A549 (cell line): ENCODE measurements at regions not wholly inside any gene's neighbourhood (a gene's known extent, or its start where the extent isn't known, plus 50 kb on each side); places are given as distances from the start of the nearest gene placed in this dataset.

Experiments
- ATAC-seq, 2 experiments: fragments of 200-7000 bp in 1 of 2; fragments of >200 bp in 1 of 2; cut with Nextera tagmentation in 1 of 2; cut with Tn5 transposase in 1 of 2; 3 replicates each; pipeline versions ENCODE4 v1.8.0 to v1.9.1; 2018 to 2020; ENCODE audit warnings: mild to moderate bottlenecking in 1 of 2, moderate library complexity in 1 of 2
- CTCF ChIA-PET: fragments of 300-600 bp; sonication (Branson Sonifier 250); formaldehyde crosslinking; extraction: SDS; loops from one replicate; lab custom pipeline; 2021; ENCODE audit warnings: antibody characterized with exemption, inconsistent platforms; lab: Yijun Ruan, JAX
- POLR2A ChIA-PET: fragments of 350-600 bp; formaldehyde crosslinking; extraction: SDS; loops from one replicate; lab custom pipeline; 2021; ENCODE audit warnings: antibody characterized with exemption, inconsistent platforms; lab: Yijun Ruan, JAX
- DNase-seq, 2 experiments: peaks; one replicate each; pipeline versions ENCODE4 v3.0.0 to v3.0.0-alpha.2; 2011 to 2016; ENCODE audit warnings: low read depth in 1 of 2, low spot score in 1 of 2
- FAIRE-seq: peaks from 2 replicates; lab custom pipeline; 2011; peaks lifted over from hg19 to GRCh38; lab: Jason Lieb, UNC
- H3K27ac ChIP-seq, 2 experiments: fragments of >200 bp; sonication (Bioruptor Twin); formaldehyde crosslinking; 3 replicates each; pipeline ENCODE4 v1.5.1; 2016 to 2017
- H3K4me1 ChIP-seq: fragments of >200 bp; sonication (Bioruptor Twin); formaldehyde crosslinking; 3 replicates; pipeline ENCODE4 v1.6.1; 2016
- H3K4me2 ChIP-seq: fragments of >200 bp; sonication (Bioruptor Twin); formaldehyde crosslinking; 3 replicates; pipeline ENCODE4 v1.6.1; 2016
- H3K4me3 ChIP-seq: fragments of >200 bp; sonication (Bioruptor Twin); formaldehyde crosslinking; 3 replicates; pipeline ENCODE4 v1.5.1; 2016
- H3K9me3 ChIP-seq: fragments of >200 bp; sonication (Bioruptor Twin); formaldehyde crosslinking; 3 replicates; pipeline ENCODE4 v1.6.1; 2016
- ATOH8 ChIP-seq: fragments of 250-450 bp; sonication (Bioruptor Pico); IDR thresholded peaks from 2 replicates; pipeline ENCODE4 v1.5.0; 2020; ENCODE audit warnings: low read depth, mild to moderate bottlenecking, moderate library complexity
- CBX2 ChIP-seq: fragments of 200-600 bp; sonication (generic); IDR thresholded peaks from 2 replicates; pipeline ENCODE4 v1.6.1; 2016; ENCODE audit warnings: low read depth, mild to moderate bottlenecking, borderline replicate concordance
- CTCF ChIP-seq: fragments of >200 bp; sonication (Bioruptor Twin); formaldehyde crosslinking; IDR thresholded peaks from 3 replicates; pipeline ENCODE4 v1.5.1; 2016
- EHF ChIP-seq: fragments of 250-450 bp; sonication (Bioruptor Pico); IDR thresholded peaks from 2 replicates; pipeline ENCODE4 v1.5.0; 2020; ENCODE audit warnings: mild to moderate bottlenecking
- EHMT2 ChIP-seq: fragments of 200-600 bp; sonication (generic); IDR thresholded peaks from 2 replicates; pipeline ENCODE4 v1.6.1; 2016; ENCODE audit warnings: antibody characterized with exemption, low read depth, mild to moderate bottlenecking, moderate library complexity
- GATA3 ChIP-seq: IDR thresholded peaks from 2 replicates; pipeline ENCODE4 v1.6.1; 2012; ENCODE audit warnings: borderline replicate concordance
- HOXA7 ChIP-seq: fragments of 250-450 bp; sonication (Bioruptor Pico); IDR thresholded peaks from 2 replicates; pipeline ENCODE4 v1.5.0; 2020; ENCODE audit warnings: mild to moderate bottlenecking, moderate library complexity
- HOXB5 ChIP-seq: fragments of 250-450 bp; sonication (Bioruptor Pico); IDR thresholded peaks from 2 replicates; pipeline ENCODE4 v1.5.0; 2020; ENCODE audit warnings: mild to moderate bottlenecking, moderate library complexity
- KDM1A ChIP-seq: fragments of 200-600 bp; sonication (generic); IDR thresholded peaks from 2 replicates; pipeline ENCODE4 v1.6.1; 2016; ENCODE audit warnings: low read depth, mild to moderate bottlenecking
- MAZ ChIP-seq: fragments of 150-350 bp; IDR thresholded peaks from 2 replicates; pipeline ENCODE4 v1.6.1; 2014; ENCODE audit warnings: antibody characterized with exemption, low read depth, low read length, borderline replicate concordance
- MYC ChIP-seq: IDR thresholded peaks from 2 replicates; pipeline ENCODE4 v1.6.1; 2012; ENCODE audit warnings: mild to moderate bottlenecking, inconsistent platforms, low read length, improper control_type of control experiment, borderline replicate concordance
- RARB ChIP-seq: fragments of 250-450 bp; sonication (Bioruptor Pico); IDR thresholded peaks from 2 replicates; pipeline ENCODE4 v1.8.0; 2021; ENCODE audit warnings: mild to moderate bottlenecking, moderate library complexity
- TFCP2L1 ChIP-seq: fragments of 250-450 bp; sonication (Bioruptor Pico); IDR thresholded peaks from 2 replicates; pipeline ENCODE4 v1.5.0; 2021; ENCODE audit warnings: mild to moderate bottlenecking
- ZFP36 ChIP-seq: fragments of 450-650 bp; IDR thresholded peaks from 2 replicates; pipeline ENCODE4 v1.6.1; 2014; ENCODE audit warnings: borderline replicate concordance; ENCODE audit not compliant: partially characterized antibody
- WGBS: methylation state at CpG from one replicate; pipeline ENCODE4 v1.1.6; 2017; ENCODE audit errors: missing lambda C conversion rate; 5-methylcytosine and 5-hydroxymethylcytosine counted together
- TF ChIP-seq, protein P1 (sequence below): IDR thresholded peaks from 2 replicates; pipeline ENCODE4 v1.6.1; 2012; ENCODE audit warnings: low read depth, borderline replicate concordance
- TF ChIP-seq, protein P2 (sequence below): fragments of 150-350 bp; IDR thresholded peaks from 2 replicates; pipeline ENCODE4 v1.6.1; 2014; ENCODE audit warnings: low read depth, mild to moderate bottlenecking, low read length

DNA sequence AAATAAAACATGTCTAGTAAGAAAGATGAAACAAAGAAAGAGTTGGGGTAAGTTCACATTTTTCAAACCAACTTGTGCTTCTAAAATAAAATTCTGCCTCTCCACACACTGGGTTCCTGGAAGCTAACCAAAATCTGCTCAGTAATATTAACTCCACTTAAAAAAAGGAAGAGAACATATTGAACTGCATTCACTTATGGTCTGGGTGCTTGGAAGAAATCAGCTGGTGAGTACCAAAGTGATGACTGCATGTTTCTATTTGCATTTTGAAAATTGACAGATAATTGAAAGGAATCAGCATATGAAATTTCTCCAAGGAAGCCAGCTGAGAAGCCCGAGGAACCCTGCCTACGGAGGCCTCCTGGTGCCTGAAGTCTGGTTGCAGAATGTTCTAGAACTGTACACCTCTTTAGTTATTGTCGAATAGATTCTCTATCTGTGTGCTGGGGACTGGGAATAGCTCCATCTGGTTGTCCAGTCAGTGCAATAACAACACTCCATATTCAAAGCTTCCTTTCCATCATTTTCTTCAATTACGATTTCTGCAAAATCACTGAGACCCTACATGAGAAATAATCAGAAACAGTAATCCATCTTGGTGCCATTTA, 836.1 kb downstream of the VRK1 start:
- FAIRE-seq = no peak
- H3K4me1 ChIP-seq = no peaks in the 10 kb centered on the region
- POLR2A ChIA-PET = no interaction called here
- CTCF ChIA-PET = interaction anchor here (0.8 kb wide), 1 partner anchor 448 kb away, joined by 4 read pairs; no protein-coding TSS in a partner anchor
- TF ChIP-seq RARB (CRISPR knock-in tag) (no peak), HOXA7 (CRISPR knock-in tag) (no peak), ATOH8 (CRISPR knock-in tag) (no peak), GATA3 (no peak)
- TF ChIP-seq, all 56 proteins: peak for 0
- Histone ChIP-seq H3K9me3 (no peaks in the 10 kb centered on the region), H3K4me2 (no peak overlapping the region), H3K4me3 (no peak overlapping the region), H3K27ac (no peak overlapping the region)
- ATAC-seq (no peak), DNase-seq (no peak)
- WGBS = 24% methylated on average over 4 of the region's 4 CpGs

GRCh38 chr14:97634751-97635150, 837.6 kb downstream of the VRK1 start:
- peak overlapping the region; percentile 2; the same call in 1 of the 3 replicates for H3K4me3 ChIP-seq
- ATAC-seq (peak; percentile 39 to 42; a peak in 1 of 6 replicates), FAIRE-seq (no peak), DNase-seq (peak in 1 of 2 experiments; percentile 11)
- WGBS = 17% methylated on average over 13 of the region's 13 CpGs
- POLR2A ChIA-PET = no interaction called here
- H3K4me2 ChIP-seq = peak overlapping the region; percentile 51
- no peaks in the 10 kb centered on the region for H3K4me1 ChIP-seq
- no peak for TF ChIP-seq KDM1A
- no peak for TF ChIP-seq ZFP36
- no peak for TF ChIP-seq HOXB5
- TF ChIP-seq, protein P1, sequence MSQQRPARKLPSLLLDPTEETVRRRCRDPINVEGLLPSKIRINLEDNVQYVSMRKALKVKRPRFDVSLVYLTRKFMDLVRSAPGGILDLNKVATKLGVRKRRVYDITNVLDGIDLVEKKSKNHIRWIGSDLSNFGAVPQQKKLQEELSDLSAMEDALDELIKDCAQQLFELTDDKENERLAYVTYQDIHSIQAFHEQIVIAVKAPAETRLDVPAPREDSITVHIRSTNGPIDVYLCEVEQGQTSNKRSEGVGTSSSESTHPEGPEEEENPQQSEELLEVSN = no peak
- TF ChIP-seq, protein P2, sequence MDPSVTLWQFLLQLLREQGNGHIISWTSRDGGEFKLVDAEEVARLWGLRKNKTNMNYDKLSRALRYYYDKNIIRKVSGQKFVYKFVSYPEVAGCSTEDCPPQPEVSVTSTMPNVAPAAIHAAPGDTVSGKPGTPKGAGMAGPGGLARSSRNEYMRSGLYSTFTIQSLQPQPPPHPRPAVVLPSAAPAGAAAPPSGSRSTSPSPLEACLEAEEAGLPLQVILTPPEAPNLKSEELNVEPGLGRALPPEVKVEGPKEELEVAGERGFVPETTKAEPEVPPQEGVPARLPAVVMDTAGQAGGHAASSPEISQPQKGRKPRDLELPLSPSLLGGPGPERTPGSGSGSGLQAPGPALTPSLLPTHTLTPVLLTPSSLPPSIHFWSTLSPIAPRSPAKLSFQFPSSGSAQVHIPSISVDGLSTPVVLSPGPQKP = no peak
- no peak for TF ChIP-seq EHF (CRISPR knock-in tag)
- no peak for TF ChIP-seq MAZ
- TF ChIP-seq CBX2 = no peak
- TF ChIP-seq TFCP2L1 (CRISPR knock-in tag) = no peak
- TF ChIP-seq RARB (CRISPR knock-in tag) = no peak
- no peak overlapping the region for H3K27ac ChIP-seq
- H3K9me3 ChIP-seq = no peaks in the 10 kb centered on the region
- CTCF ChIA-PET = no interaction called here

- CTCF ChIA-PET = no interaction called here
Measured at GRCh38 chr14:97638864-97639263, 841.7 kb downstream of the VRK1 start.

More at GRCh38 chr14:97638864-97639263, 841.7 kb downstream of the VRK1 start:
- POLR2A ChIA-PET = no interaction called here
- 6% methylated on average over 3 of the region's 3 CpGs for WGBS
- no peak overlapping the region for H3K27ac ChIP-seq
- no peaks in the 10 kb centered on the region for H3K4me1 ChIP-seq
- FAIRE-seq (no peak), DNase-seq (no peak), ATAC-seq (no peak)
- TF ChIP-seq CTCF = no peak
- TF ChIP-seq CBX2 = no peak
- no peak for TF ChIP-seq EHMT2
- TF ChIP-seq EHF (CRISPR knock-in tag) = no peak
- TF ChIP-seq MYC = no peak
- no peak overlapping the region for H3K4me2 ChIP-seq
- no peaks in the 10 kb centered on the region for H3K9me3 ChIP-seq
- H3K4me3 ChIP-seq = no peak overlapping the region
